ENCODE measurements at regions not wholly inside any gene's neighbourhood (a gene's known extent, or its start where the extent isn't known, plus 50 kb on each side); places are given as distances from the start of the nearest gene placed in this dataset.

GRCh38 chr6:14530385-14530784 is 412.8 kb downstream of the CD83 start:
- H3K27ac ChIP-seq: no peak overlapping the region
- H3K4me3 ChIP-seq: no peak overlapping the region
- TF ChIP-seq POLR2A (IDR thresholded peaks at IDR 0.05): no peak
- TF ChIP-seq CTCF (IDR thresholded peaks at IDR 0.05): no peak
- WGBS, 2 donors: 58 to 72% methylated on average over 4 of the region's 4 CpGs
- intact Hi-C loops (cut with DNase I): no loop called here
- H3K27me3 ChIP-seq: no peaks in the 10 kb centered on the region
- H3K36me3 ChIP-seq (replicated peaks in 1 of 2; ENCODE audit: insufficient read depth in 1 of 2, low read depth in 2 of 2): no peaks in the 10 kb centered on the region
- no peak for ATAC-seq
- no peak for DNase-seq
- no peaks in the 10 kb centered on the region for H3K9me3 ChIP-seq
- no peaks in the 10 kb centered on the region for H3K4me1 ChIP-seq

DNA sequence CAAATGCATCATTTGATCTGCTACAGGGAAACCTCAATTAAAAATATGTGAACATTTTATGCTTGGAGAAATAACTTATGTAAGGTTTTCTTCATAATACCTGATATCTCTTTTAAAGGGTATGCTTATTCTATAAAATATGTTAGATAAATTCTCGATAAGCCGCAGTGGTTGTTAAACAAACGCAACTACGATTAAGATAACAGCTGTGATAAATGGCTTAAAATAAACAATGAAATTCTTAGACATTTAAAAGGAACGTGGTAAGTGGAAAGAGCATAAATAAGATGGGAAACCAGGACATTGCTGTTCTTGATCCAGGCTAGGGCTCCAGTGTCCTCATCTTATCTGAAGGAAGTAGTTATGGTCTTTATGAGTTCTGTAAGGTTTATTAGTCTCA is 415.9 kb downstream of the CD83 start:
- no peaks in the 10 kb centered on the region for H3K4me1 ChIP-seq
- ATAC-seq (no peak), DNase-seq (no peak)
- no peaks in the 10 kb centered on the region for H3K27me3 ChIP-seq
- no peaks in the 10 kb centered on the region for H3K36me3 ChIP-seq (replicated peaks in 1 of 2; ENCODE audit: insufficient read depth in 1 of 2, low read depth in 2 of 2)
- 7 to 15% methylated on average over 5 of the region's 5 CpGs for WGBS, 2 donors
- no peak for TF ChIP-seq CTCF (IDR thresholded peaks at IDR 0.05)
- H3K27ac ChIP-seq: no peak overlapping the region
- H3K4me3 ChIP-seq: no peak overlapping the region
- no peaks in the 10 kb centered on the region for H3K9me3 ChIP-seq
- intact Hi-C loops (cut with DNase I): no loop called here

DNA sequence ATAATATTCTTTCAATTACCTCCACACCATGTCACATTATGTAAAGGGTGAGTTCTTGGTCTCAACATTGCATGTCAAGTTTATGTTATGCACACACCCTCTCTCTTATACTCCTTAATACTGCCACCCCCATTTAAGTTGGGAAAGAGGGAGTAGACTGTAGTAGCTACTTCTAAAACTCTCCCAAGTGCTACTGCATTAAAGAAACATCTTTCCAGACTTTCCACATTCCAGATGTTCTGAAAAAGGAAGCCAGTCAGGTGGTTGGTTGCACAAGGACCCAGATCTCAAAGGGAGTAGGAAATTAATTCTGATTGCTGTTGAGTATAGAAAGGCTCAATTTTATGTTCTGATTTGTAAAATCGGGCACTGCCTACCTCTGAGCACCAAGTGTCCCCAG is 419.5 kb downstream of the CD83 start:
- Histone ChIP-seq H3K9me3 (no peaks in the 10 kb centered on the region), H3K4me1 (no peaks in the 10 kb centered on the region), H3K27me3 (no peaks in the 10 kb centered on the region), H3K27ac (no peak overlapping the region), H3K36me3 (replicated peaks in 1 of 2; ENCODE audit: insufficient read depth in 1 of 2, low read depth in 2 of 2) (no peaks in the 10 kb centered on the region), H3K4me3 (no peak overlapping the region)
- DNase-seq (no peak), ATAC-seq (no peak)
- intact Hi-C loops (cut with DNase I): no loop called here
- 33 to 35% methylated on average over 1 of the region's 1 CpG for WGBS, 2 donors
- no peak for TF ChIP-seq POLR2A (IDR thresholded peaks at IDR 0.05)
- TF ChIP-seq CTCF (IDR thresholded peaks at IDR 0.05): no peak

GRCh38 chr6:14540276-14540675 is 422.7 kb downstream of the CD83 start:
- H3K36me3 ChIP-seq (replicated peaks in 1 of 2; ENCODE audit: insufficient read depth in 1 of 2, low read depth in 2 of 2): no peaks in the 10 kb centered on the region
- no peak for ATAC-seq
- H3K27me3 ChIP-seq: no peaks in the 10 kb centered on the region
- H3K4me3 ChIP-seq: no peak overlapping the region
- intact Hi-C loops (cut with DNase I): no loop called here
- TF ChIP-seq POLR2A (IDR thresholded peaks at IDR 0.05) (no peak), CTCF (IDR thresholded peaks at IDR 0.05) (no peak)
- no peak for DNase-seq
- H3K4me1 ChIP-seq: no peaks in the 10 kb centered on the region
- 80 to 87% methylated on average over 5 of the region's 5 CpGs for WGBS, 2 donors
- H3K9me3 ChIP-seq: no peaks in the 10 kb centered on the region
- no peak overlapping the region for H3K27ac ChIP-seq

- Histone ChIP-seq H3K4me3 (no peak overlapping the region), H3K27ac (no peak overlapping the region), H3K36me3 (replicated peaks in 1 of 2; ENCODE audit: insufficient read depth in 1 of 2, low read depth in 2 of 2) (no peaks in the 10 kb centered on the region), H3K4me1 (no peaks in the 10 kb centered on the region), H3K9me3 (no peaks in the 10 kb centered on the region), H3K27me3 (no peaks in the 10 kb centered on the region)
- ATAC-seq (no peak), DNase-seq (no peak)
- TF ChIP-seq CTCF (IDR thresholded peaks at IDR 0.05) (no peak), POLR2A (IDR thresholded peaks at IDR 0.05) (no peak)
- 84 to 90% methylated on average over 11 of the region's 11 CpGs for WGBS, 2 donors
- intact Hi-C loops (cut with DNase I): no loop called here
These were observed 423.4 kb downstream of the CD83 start for GRCh38 chr6:14540810-14541540.

All from body of pancreas (tissue), 4 donors.